DMS79 treated with DMSO at 0.1 percent for 48 hours (cell line): ENCODE measurements at regions not wholly inside any gene's neighbourhood (a gene's known extent, or its start where the extent isn't known, plus 50 kb on each side); places are given as distances from the start of the nearest gene placed in this dataset.
A peak's percentile ranks its signal among the peaks of the same experiment; 100 is the strongest.
"Not testable (repeated sequence)": the region's sequence is repeated elsewhere in the genome, so short reads cannot be mapped to it uniquely, and the experiment has no call there.

ENCODE experiments used
- DNase-seq: peaks from one replicate; lab custom pipeline; 2025; lab: John Stamatoyannopoulos, UW

- no peak for DNase-seq
Measured at GRCh38 chr7:67913604-67914003, 917.0 kb downstream of the TYW1 start.

- DNase-seq, result not testable (repeated sequence)
Measured at GRCh38 chr7:67916111-67916510, 919.5 kb downstream of the TYW1 start.

GRCh38 chr7:67916571-67917436 is 920.2 kb downstream of the TYW1 start:
- DNase-seq, result peak; percentile 12

- no peak for DNase-seq
Measured at GRCh38 chr7:67917437-67917755, 920.8 kb downstream of the TYW1 start.

- DNase-seq, result no peak
Measured at GRCh38 chr7:67918158-67918557, 921.5 kb downstream of the TYW1 start.

GRCh38 chr7:67923286-67923685 is 926.7 kb downstream of the TYW1 start:
- no peak for DNase-seq

- no peak for DNase-seq
Measured at GRCh38 chr7:67928141-67928540, 931.5 kb downstream of the TYW1 start.

GRCh38 chr7:67936447-67936846 is 939.8 kb downstream of the TYW1 start:
- DNase-seq, result not testable (repeated sequence)

- DNase-seq, result no peak
Measured at GRCh38 chr7:67940400-67940799, 943.8 kb downstream of the TYW1 start.

- DNase-seq, result no peak
Measured at GRCh38 chr7:67947191-67947590, 950.6 kb downstream of the TYW1 start.

- no peak for DNase-seq
Measured at GRCh38 chr7:67947646-67948045, 951.0 kb downstream of the TYW1 start.

GRCh38 chr7:67950321-67951083 is 953.9 kb downstream of the TYW1 start:
- no peak for DNase-seq

GRCh38 chr7:67955061-67955460 is 958.4 kb downstream of the TYW1 start:
- no peak for DNase-seq

GRCh38 chr7:67962863-67963262 is 966.2 kb downstream of the TYW1 start:
- no peak for DNase-seq

- DNase-seq, result no peak
Measured at GRCh38 chr7:67976490-67976889, 979.9 kb downstream of the TYW1 start.

GRCh38 chr7:67983486-67983885 is 986.9 kb downstream of the TYW1 start:
- no peak for DNase-seq

GRCh38 chr7:67984326-67984725 is 987.7 kb downstream of the TYW1 start:
- DNase-seq, result no peak

- no peak for DNase-seq
Measured at GRCh38 chr7:67989142-67989541, 992.5 kb downstream of the TYW1 start.

- no peak for DNase-seq
Measured at GRCh38 chr7:67990003-67990402, 993.4 kb downstream of the TYW1 start.

GRCh38 chr7:67990716-67991115 is 994.1 kb downstream of the TYW1 start:
- no peak for DNase-seq

GRCh38 chr7:67992287-67992686 is 995.7 kb downstream of the TYW1 start:
- no peak for DNase-seq

- DNase-seq, result no peak
Measured at GRCh38 chr7:68005992-68006391, 1009.4 kb downstream of the TYW1 start.

- DNase-seq, result no peak
Measured at GRCh38 chr7:68006619-68007018, 1010.0 kb downstream of the TYW1 start.
